ENCODE measurements at regions not wholly inside any gene's neighbourhood (a gene's known extent, or its start where the extent isn't known, plus 50 kb on each side); places are given as distances from the start of the nearest gene placed in this dataset.

GRCh38 chr6:144335311-144335861, 50.3 kb downstream of the UTRN start:
- H3K4me3 ChIP-seq (ENCODE audit: low read depth, low read length), result no peak overlapping the region
- no peak for DNase-seq (ENCODE audit: low read depth)
- TF ChIP-seq CTCF (conservative IDR thresholded peaks at IDR 0.05; ENCODE audit: low read depth, low read length), result no peak

- no peak overlapping the region for H3K4me3 ChIP-seq (ENCODE audit: low read depth, low read length)
- no peak for DNase-seq (ENCODE audit: low read depth)
- no peak for TF ChIP-seq CTCF (conservative IDR thresholded peaks at IDR 0.05; ENCODE audit: low read depth, low read length)
Observed at GRCh38 chr6:144335914-144336313, 50.8 kb downstream of the UTRN start.

- no peak for DNase-seq (ENCODE audit: low read depth)
- no peak overlapping the region for H3K4me3 ChIP-seq (ENCODE audit: low read depth, low read length)
- no peak for TF ChIP-seq CTCF (conservative IDR thresholded peaks at IDR 0.05; ENCODE audit: low read depth, low read length)
Observed at GRCh38 chr6:144336900-144337299, 51.8 kb downstream of the UTRN start.

- DNase-seq (ENCODE audit: low read depth), result no peak
- H3K4me3 ChIP-seq (ENCODE audit: low read depth, low read length), result no peak overlapping the region
- no peak for TF ChIP-seq CTCF (conservative IDR thresholded peaks at IDR 0.05; ENCODE audit: low read depth, low read length)
Observed at GRCh38 chr6:144338474-144338873, 53.3 kb downstream of the UTRN start.

- no peak for TF ChIP-seq CTCF (conservative IDR thresholded peaks at IDR 0.05; ENCODE audit: low read depth, low read length)
- H3K4me3 ChIP-seq (ENCODE audit: low read depth, low read length), result no peak overlapping the region
- DNase-seq (ENCODE audit: low read depth), result no peak
Observed at GRCh38 chr6:144338951-144339700, 54.0 kb downstream of the UTRN start.

GRCh38 chr6:144339859-144340452, 54.8 kb downstream of the UTRN start:
- no peak for DNase-seq (ENCODE audit: low read depth)
- TF ChIP-seq CTCF (conservative IDR thresholded peaks at IDR 0.05; ENCODE audit: low read depth, low read length), result no peak
- no peak overlapping the region for H3K4me3 ChIP-seq (ENCODE audit: low read depth, low read length)

Measured in choroid plexus epithelial cell (primary cell).